BE2C (cell line): ENCODE measurements at regions not wholly inside any gene's neighbourhood (a gene's known extent, or its start where the extent isn't known, plus 50 kb on each side); places are given as distances from the start of the nearest gene placed in this dataset.

Experiments
- DNase-seq: peaks from one replicate; pipeline ENCODE4 v3.0.0-alpha.2; 2020
- H3K27me3 ChIP-seq: fragments of 250-450 bp; sonication (Bioruptor Pico); 2 replicates; pipeline ENCODE4 v1.5.1; 2020; ENCODE audit warnings: mild to moderate bottlenecking
- H3K36me3 ChIP-seq: fragments of 250-450 bp; sonication (Bioruptor Pico); 2 replicates; pipeline ENCODE4 v1.5.1; 2020; ENCODE audit warnings: mild to moderate bottlenecking
- H3K4me1 ChIP-seq: fragments of 250-450 bp; sonication (Bioruptor Pico); 2 replicates; pipeline ENCODE4 v1.5.1; 2020
- H3K4me3 ChIP-seq: 2 replicates; pipeline ENCODE4 v1.5.1; 2011; ENCODE audit warnings: low read depth, low read length
- H3K9me3 ChIP-seq: fragments of 250-450 bp; sonication (Bioruptor Pico); 2 replicates; pipeline ENCODE4 v1.5.1; 2020
- TF ChIP-seq, protein P1 (sequence below): IDR thresholded peaks from 2 replicates; pipeline ENCODE4 v1.5.1; 2012; ENCODE audit warnings: mild to moderate bottlenecking, low read depth, low read length

DNA sequence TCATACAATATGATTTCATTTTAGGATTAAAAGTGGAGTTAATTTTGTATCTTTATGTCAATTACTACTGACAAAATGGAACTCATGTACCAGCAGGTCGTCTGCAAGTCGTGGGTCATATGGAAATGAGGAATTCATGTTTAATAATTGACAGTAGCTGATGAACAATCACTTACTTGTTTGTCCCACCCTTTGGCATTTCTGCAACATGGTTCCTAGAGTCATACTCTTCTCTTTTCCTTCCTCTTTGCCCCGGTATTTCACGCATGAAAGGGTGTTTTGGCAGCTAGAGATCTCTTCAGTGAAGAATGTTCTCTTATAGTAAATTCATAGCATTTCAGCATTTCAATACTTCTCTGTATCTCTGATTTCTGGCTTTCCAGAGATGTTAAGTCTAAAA, 133.3 kb upstream of the SLC24A5 start:
- Histone ChIP-seq H3K36me3 (no peaks in the 10 kb centered on the region), H3K4me3 (no peak overlapping the region), H3K27me3 (no peaks in the 10 kb centered on the region), H3K4me1 (no peaks in the 10 kb centered on the region), H3K9me3 (no peaks in the 10 kb centered on the region)
- no peak for DNase-seq
- TF ChIP-seq, protein P1, sequence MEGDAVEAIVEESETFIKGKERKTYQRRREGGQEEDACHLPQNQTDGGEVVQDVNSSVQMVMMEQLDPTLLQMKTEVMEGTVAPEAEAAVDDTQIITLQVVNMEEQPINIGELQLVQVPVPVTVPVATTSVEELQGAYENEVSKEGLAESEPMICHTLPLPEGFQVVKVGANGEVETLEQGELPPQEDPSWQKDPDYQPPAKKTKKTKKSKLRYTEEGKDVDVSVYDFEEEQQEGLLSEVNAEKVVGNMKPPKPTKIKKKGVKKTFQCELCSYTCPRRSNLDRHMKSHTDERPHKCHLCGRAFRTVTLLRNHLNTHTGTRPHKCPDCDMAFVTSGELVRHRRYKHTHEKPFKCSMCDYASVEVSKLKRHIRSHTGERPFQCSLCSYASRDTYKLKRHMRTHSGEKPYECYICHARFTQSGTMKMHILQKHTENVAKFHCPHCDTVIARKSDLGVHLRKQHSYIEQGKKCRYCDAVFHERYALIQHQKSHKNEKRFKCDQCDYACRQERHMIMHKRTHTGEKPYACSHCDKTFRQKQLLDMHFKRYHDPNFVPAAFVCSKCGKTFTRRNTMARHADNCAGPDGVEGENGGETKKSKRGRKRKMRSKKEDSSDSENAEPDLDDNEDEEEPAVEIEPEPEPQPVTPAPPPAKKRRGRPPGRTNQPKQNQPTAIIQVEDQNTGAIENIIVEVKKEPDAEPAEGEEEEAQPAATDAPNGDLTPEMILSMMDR: no peak

DNA sequence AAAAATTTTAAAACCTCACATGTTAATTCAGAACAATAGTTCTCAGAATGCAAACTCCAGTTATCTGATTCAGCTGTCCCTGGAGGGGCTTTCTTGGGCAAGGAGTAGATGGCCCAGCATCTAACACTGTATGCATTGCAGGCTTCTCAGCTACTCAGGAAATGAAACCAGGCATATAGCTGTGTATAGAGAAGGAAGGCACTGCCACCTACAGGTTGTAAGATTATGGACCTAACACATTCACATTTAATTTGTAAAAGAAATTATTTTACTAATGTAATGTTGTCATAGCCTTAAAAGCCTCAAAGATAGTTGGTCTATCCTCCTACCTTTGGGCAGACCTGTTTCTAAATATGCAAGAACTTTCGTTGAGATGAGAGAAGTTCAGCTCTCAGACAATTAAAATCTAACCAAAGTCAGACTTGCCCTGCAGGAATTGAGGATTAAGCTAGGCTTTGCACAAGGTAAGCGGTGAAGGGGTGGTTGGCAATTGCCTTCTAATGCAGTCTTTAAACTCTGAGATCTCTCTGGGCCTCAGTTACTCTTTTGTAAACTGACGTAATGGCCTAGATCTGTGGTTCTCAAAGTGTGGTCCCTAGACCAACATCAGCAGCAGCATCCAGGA, 132.8 kb upstream of the SLC24A5 start:
- no peaks in the 10 kb centered on the region for H3K4me1 ChIP-seq
- DNase-seq: peak; percentile 50
- no peak overlapping the region for H3K4me3 ChIP-seq

DNA sequence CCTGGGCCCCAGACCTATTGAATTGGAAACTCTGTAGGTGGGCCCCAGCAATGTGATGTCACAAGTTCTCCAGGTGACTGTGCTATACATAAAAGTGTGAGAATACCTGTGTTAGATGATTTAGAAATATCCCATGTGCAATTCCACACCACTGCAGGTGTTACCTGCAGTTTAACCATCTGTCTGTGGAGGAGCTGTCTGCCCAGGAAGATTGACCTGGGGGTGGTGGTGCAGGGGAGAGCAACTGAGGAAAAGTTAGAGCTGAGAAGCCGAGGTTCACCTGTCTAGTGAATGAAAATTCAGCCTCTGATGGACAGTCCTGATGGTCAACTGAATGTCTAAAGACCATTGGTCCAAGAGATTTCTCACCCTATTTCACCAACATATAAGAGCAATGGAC, 132.2 kb upstream of the SLC24A5 start:
- Histone ChIP-seq H3K27me3 (no peaks in the 10 kb centered on the region), H3K36me3 (no peaks in the 10 kb centered on the region), H3K4me1 (no peaks in the 10 kb centered on the region), H3K4me3 (no peak overlapping the region), H3K9me3 (no peaks in the 10 kb centered on the region)
- no peak for DNase-seq
- TF ChIP-seq, protein P1: no peak; the same call in 1 of the 2 replicates

More for the DNA sequence above, 132.8 kb upstream of the SLC24A5 start:
- Histone ChIP-seq H3K27me3 (no peaks in the 10 kb centered on the region), H3K9me3 (no peaks in the 10 kb centered on the region), H3K36me3 (no peaks in the 10 kb centered on the region)
- TF ChIP-seq, protein P1: peak; percentile 79

DNA sequence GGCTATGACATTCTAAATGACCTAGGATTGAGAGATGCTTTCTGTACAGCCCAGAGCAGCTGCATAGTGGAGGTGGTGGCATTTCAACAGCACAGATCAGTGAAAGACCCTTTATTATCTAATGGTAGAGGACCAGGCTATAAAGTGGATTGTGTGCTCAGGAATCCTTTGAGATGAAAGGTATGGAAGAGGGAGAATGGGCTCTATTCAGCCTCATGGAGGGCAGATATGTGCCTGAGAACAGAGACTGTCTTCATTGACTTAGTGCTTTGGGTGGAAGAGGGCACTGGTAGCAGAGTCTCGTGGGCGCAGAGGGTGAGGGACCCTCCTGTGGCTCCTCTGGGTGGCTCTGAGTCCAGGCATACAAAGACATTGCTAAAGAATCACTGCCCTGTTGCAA, 130.0 kb upstream of the SLC24A5 start:
- no peaks in the 10 kb centered on the region for H3K9me3 ChIP-seq
- no peaks in the 10 kb centered on the region for H3K4me1 ChIP-seq
- H3K4me3 ChIP-seq: no peak overlapping the region
- H3K27me3 ChIP-seq: no peaks in the 10 kb centered on the region
- no peak for DNase-seq
- H3K36me3 ChIP-seq: no peaks in the 10 kb centered on the region
- TF ChIP-seq, protein P1: no peak

DNA sequence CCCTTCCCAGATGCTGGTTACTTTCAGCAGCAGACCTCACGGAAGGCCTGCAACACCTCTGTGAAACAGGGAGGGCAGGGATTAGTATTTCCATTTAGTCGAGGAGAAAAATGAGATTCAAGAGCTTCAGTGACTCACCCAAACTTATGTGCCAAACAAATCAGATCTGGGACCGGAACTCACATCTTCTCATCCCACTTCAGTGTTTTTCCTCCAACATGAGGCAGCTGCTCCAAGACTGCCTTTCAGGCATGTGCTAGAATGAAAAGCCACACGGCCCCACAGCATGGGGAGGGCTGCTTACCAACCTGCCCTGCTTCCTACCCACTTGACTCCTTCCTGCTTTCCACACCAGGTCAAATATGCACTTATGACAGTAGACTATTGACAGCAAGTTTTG, 129.4 kb upstream of the SLC24A5 start:
- H3K4me1 ChIP-seq: no peaks in the 10 kb centered on the region
- no peaks in the 10 kb centered on the region for H3K27me3 ChIP-seq
- TF ChIP-seq, protein P1: no peak

DNA sequence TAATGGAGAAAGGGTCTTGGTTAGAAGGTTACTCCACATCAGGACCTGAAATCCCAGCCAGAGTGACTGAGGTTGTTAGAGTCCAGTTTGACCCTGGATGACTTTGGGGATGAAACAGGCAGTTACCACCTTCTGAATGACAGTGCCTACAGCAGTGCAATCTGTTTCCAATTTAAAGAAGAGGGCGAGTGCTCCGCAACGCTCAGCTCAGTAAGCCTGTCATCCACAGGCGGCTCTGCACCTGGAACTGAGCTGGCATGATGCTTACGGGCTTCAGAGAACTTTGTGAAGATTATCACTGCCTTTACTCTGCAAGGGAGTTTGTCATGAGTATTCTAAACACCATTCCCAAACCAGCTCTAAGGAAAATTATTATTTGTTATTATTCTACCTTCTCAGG, 127.7 kb upstream of the SLC24A5 start:
- peak; percentile 23 for DNase-seq
- Histone ChIP-seq H3K36me3 (no peaks in the 10 kb centered on the region), H3K27me3 (no peaks in the 10 kb centered on the region), H3K9me3 (no peaks in the 10 kb centered on the region), H3K4me1 (no peaks in the 10 kb centered on the region), H3K4me3 (no peak overlapping the region)
- TF ChIP-seq, protein P1: no peak

More for the DNA sequence above, 129.4 kb upstream of the SLC24A5 start:
- DNase-seq: no peak
- H3K9me3 ChIP-seq: no peaks in the 10 kb centered on the region
- H3K4me3 ChIP-seq: no peak overlapping the region
- H3K36me3 ChIP-seq: no peaks in the 10 kb centered on the region
